ENCODE measurements at regions not wholly inside any gene's neighbourhood (a gene's known extent, or its start where the extent isn't known, plus 50 kb on each side); places are given as distances from the start of the nearest gene placed in this dataset.

GRCh38 chr12:42737398-42737797 lies 147.9 kb upstream of the PRICKLE1 start:
- Histone ChIP-seq H3K4me1 (peaks cover under 1% of the 10 kb centered on the region), H3K36me3 (no peaks in the 10 kb centered on the region), H3K27me3 (ENCODE audit: low read depth) (no peaks in the 10 kb centered on the region), H3K27ac (no peak overlapping the region), H3K4me3 (no peak overlapping the region), H3K9me3 (no peaks in the 10 kb centered on the region)
- no peak for ATAC-seq
- intact Hi-C loops (cut with DNase I) = no loop called here
- DNase-seq = no peak
- TF ChIP-seq CTCF (IDR thresholded peaks at IDR 0.05) = no peak

GRCh38 chr12:42735861-42736361 lies 146.4 kb upstream of the PRICKLE1 start:
- H3K4me1 ChIP-seq = no peaks in the 10 kb centered on the region
- H3K27me3 ChIP-seq (ENCODE audit: low read depth) = no peaks in the 10 kb centered on the region
- no peaks in the 10 kb centered on the region for H3K9me3 ChIP-seq
- intact Hi-C loops (cut with DNase I) = no loop called here
- H3K4me3 ChIP-seq = no peak overlapping the region
- ATAC-seq (peak in 1 of 2 donors; percentile 42), DNase-seq (no peak)
- H3K36me3 ChIP-seq = no peaks in the 10 kb centered on the region
- no peak overlapping the region for H3K27ac ChIP-seq
- no peak for TF ChIP-seq CTCF (IDR thresholded peaks at IDR 0.05)

GRCh38 chr12:42733911-42734310 lies 144.4 kb upstream of the PRICKLE1 start:
- H3K36me3 ChIP-seq = no peaks in the 10 kb centered on the region
- H3K27me3 ChIP-seq (ENCODE audit: low read depth) = no peaks in the 10 kb centered on the region
- no peak overlapping the region for H3K4me3 ChIP-seq
- H3K4me1 ChIP-seq = no peaks in the 10 kb centered on the region
- no peak for TF ChIP-seq CTCF (IDR thresholded peaks at IDR 0.05)
- intact Hi-C loops (cut with DNase I) = no loop called here
- no peak overlapping the region for H3K27ac ChIP-seq
- H3K9me3 ChIP-seq = no peaks in the 10 kb centered on the region
- no peak for DNase-seq
- no peak for ATAC-seq

GRCh38 chr12:42732908-42733411 lies 143.4 kb upstream of the PRICKLE1 start:
- H3K4me3 ChIP-seq = no peak overlapping the region
- DNase-seq = no peak
- no peak for TF ChIP-seq CTCF (IDR thresholded peaks at IDR 0.05)
- H3K27me3 ChIP-seq (ENCODE audit: low read depth) = no peaks in the 10 kb centered on the region
- no peak overlapping the region for H3K27ac ChIP-seq
- no peaks in the 10 kb centered on the region for H3K4me1 ChIP-seq
- H3K36me3 ChIP-seq = no peaks in the 10 kb centered on the region
- no peak for ATAC-seq
- intact Hi-C loops (cut with DNase I) = no loop called here
- H3K9me3 ChIP-seq = no peaks in the 10 kb centered on the region

- Histone ChIP-seq H3K9me3 (no peaks in the 10 kb centered on the region), H3K4me3 (no peak overlapping the region), H3K27me3 (ENCODE audit: low read depth) (no peaks in the 10 kb centered on the region), H3K27ac (no peak overlapping the region), H3K4me1 (no peaks in the 10 kb centered on the region), H3K36me3 (no peaks in the 10 kb centered on the region)
- ATAC-seq (no peak), DNase-seq (no peak)
- intact Hi-C loops (cut with DNase I) = no loop called here
- no peak for TF ChIP-seq CTCF (IDR thresholded peaks at IDR 0.05)
Measured at GRCh38 chr12:42730291-42730690, 140.7 kb upstream of the PRICKLE1 start.

- DNase-seq = no peak
- intact Hi-C loops (cut with DNase I) = no loop called here
Measured at GRCh38 chr12:42729535-42729900, 140.0 kb upstream of the PRICKLE1 start.

More at GRCh38 chr12:42729535-42729900, 140.0 kb upstream of the PRICKLE1 start:
- no peaks in the 10 kb centered on the region for H3K9me3 ChIP-seq
- H3K4me3 ChIP-seq = no peak overlapping the region
- H3K27ac ChIP-seq = no peak overlapping the region
- H3K36me3 ChIP-seq = no peaks in the 10 kb centered on the region
- H3K27me3 ChIP-seq (ENCODE audit: low read depth) = no peaks in the 10 kb centered on the region
- ATAC-seq = no peak
- no peaks in the 10 kb centered on the region for H3K4me1 ChIP-seq
- no peak for TF ChIP-seq CTCF (IDR thresholded peaks at IDR 0.05)

All from lower lobe of right lung (tissue), 2 donors.